HG03432 (cell line): ENCODE measurements at regions not wholly inside any gene's neighbourhood (a gene's known extent, or its start where the extent isn't known, plus 50 kb on each side); places are given as distances from the start of the nearest gene placed in this dataset.

Experiments
- ATAC-seq: cut with Tn5 transposase; IDR thresholded peaks from one replicate; pipeline ENCODE4 v1.9.1; 2021; ENCODE audit warnings: mild to moderate bottlenecking, moderate library complexity; ENCODE audit not compliant: unreplicated experiment

GRCh38 chr13:76751278-76751677 lies 134.9 kb downstream of the KCTD12 start:
- no peak for ATAC-seq

- ATAC-seq = no peak
Measured at GRCh38 chr13:76750126-76750525, 136.1 kb downstream of the KCTD12 start.

GRCh38 chr13:76745261-76746200 lies 140.7 kb downstream of the KCTD12 start:
- peak; percentile 86 for ATAC-seq

- no peak for ATAC-seq
Measured at GRCh38 chr13:76741624-76742023, 144.6 kb downstream of the KCTD12 start.

- no peak for ATAC-seq
Measured at GRCh38 chr13:76741046-76741445, 145.2 kb downstream of the KCTD12 start.

- ATAC-seq = no peak
Measured at GRCh38 chr13:76738616-76739015, 147.6 kb downstream of the KCTD12 start.

- no peak for ATAC-seq
Measured at GRCh38 chr13:76737526-76737925, 148.7 kb downstream of the KCTD12 start.

GRCh38 chr13:76735641-76736040 lies 150.6 kb downstream of the KCTD12 start:
- peak; percentile 80 for ATAC-seq

- no peak for ATAC-seq
Measured at GRCh38 chr13:76733671-76734070, 152.5 kb downstream of the KCTD12 start.

GRCh38 chr13:76732367-76732766 lies 153.8 kb downstream of the KCTD12 start:
- ATAC-seq = no peak

GRCh38 chr13:76730220-76730619 lies 156.0 kb downstream of the KCTD12 start:
- no peak for ATAC-seq

- no peak for ATAC-seq
Measured at GRCh38 chr13:76729691-76730090, 156.5 kb downstream of the KCTD12 start.

- no peak for ATAC-seq
Measured at GRCh38 chr13:76725896-76726295, 160.3 kb downstream of the KCTD12 start.

- no peak for ATAC-seq
Measured at GRCh38 chr13:76725211-76725610, 161.0 kb downstream of the KCTD12 start.

GRCh38 chr13:76724421-76724820 lies 161.8 kb downstream of the KCTD12 start:
- no peak for ATAC-seq

- no peak for ATAC-seq
Measured at GRCh38 chr13:76723551-76724232, 162.5 kb downstream of the KCTD12 start.

GRCh38 chr13:76722782-76723181 lies 163.4 kb downstream of the KCTD12 start:
- no peak for ATAC-seq

- ATAC-seq = no peak
Measured at GRCh38 chr13:76720821-76721220, 165.4 kb downstream of the KCTD12 start.

GRCh38 chr13:76720416-76720815 lies 165.8 kb downstream of the KCTD12 start:
- no peak for ATAC-seq

GRCh38 chr13:76719955-76720354 lies 166.2 kb downstream of the KCTD12 start:
- no peak for ATAC-seq

- ATAC-seq = no peak
Measured at GRCh38 chr13:76717092-76717491, 169.1 kb downstream of the KCTD12 start.

- ATAC-seq = no peak
Measured at GRCh38 chr13:76715621-76716020, 170.6 kb downstream of the KCTD12 start.
